ENCODE measurements at regions not wholly inside any gene's neighbourhood (a gene's known extent, or its start where the extent isn't known, plus 50 kb on each side); places are given as distances from the start of the nearest gene placed in this dataset.

DNA sequence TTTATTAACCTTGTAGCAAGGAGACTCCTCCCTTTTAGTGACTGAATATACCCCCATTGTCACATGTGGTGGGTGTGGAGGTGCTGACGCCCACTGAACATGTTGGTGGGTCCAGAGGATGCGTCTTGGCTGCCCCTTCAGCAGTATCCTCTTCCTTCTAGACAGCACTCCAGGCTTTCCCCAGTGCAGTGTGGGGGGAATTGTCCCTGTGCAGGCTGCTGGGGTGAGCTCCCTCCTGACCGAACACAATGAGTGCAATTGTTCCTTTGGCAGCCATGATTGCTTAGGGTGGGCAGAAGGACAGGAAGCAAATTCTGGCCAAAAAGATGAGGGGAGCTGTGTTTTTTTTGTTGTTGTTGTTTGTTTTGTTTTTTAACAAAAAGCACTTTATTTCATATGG lies 209.3 kb upstream of the PDE10A start:
- no peak for DNase-seq

DNA sequence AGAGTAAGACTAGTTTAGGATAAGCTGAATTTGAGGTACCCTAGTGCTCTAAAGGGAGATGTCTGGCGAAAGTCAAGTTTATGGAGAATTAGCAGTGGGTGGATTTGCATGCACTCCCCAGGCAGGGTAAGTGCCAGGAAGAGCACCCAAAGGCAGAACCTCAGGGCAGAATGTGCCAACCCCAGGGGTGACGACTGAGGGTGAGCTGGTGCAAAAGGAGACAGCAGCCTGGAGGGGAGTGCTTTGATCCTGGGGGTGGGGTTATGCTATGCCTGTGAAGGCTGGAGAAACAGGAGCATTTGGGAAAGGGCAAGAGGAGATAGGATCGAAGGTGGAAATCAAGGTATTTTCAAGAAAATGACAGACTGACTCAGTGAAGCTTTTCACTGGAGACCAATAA lies 208.5 kb upstream of the PDE10A start:
- no peak for DNase-seq

DNA sequence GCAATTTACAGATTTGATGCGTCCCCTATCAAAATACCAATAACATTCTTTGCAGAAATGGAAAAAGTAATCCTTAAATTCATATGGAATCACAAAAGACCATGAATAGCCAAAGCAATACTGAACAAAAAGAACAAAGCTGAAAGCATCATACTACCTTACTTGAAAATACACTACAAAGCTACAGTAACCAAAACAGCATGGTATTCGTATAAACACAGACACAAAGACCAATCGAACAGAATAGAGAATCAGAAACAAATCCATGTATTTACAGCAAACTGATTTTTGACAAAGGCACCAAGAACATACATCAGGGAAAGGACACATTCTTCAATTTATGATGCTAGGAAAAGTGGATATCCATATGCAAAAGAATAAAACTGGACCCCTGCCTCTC lies 206.5 kb upstream of the PDE10A start:
- no peak for DNase-seq

DNA sequence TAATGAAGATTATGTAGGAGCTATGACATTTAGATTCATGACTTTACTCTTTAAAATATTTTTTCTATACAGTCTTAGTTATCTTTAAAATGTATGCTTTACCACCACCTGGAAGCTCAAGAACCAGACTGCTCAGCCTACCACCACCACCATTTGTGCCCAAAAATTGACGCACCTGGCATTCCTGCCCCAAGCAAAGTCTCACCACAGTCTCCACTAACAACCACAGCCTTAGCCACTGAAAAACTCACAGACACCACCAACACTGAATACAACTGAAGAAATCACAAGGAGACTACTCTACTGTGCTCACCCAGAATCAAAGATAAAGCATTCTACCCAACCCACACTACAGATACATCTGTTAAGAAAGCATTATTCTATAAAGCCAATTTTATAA lies 201.9 kb upstream of the PDE10A start:
- DNase-seq: no peak

DNA sequence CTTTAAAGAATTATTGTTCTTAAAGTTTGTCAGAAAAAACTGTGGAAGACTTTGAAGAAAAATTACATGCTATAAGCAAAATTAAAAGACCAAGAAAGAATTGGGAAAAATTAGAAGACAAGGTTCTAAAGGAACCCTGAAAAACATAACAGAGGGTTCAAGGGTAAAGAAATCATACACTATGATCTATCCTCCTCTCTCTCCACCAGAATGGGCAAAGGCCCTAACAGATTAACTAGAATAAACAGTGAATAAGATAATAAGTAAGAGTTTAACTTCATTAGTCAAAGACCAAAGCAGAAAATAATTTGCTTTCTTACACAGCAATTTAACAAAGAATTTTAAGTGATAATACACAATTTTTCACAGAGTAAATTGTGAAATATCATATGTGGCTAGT lies 201.2 kb upstream of the PDE10A start:
- DNase-seq: no peak

DNA sequence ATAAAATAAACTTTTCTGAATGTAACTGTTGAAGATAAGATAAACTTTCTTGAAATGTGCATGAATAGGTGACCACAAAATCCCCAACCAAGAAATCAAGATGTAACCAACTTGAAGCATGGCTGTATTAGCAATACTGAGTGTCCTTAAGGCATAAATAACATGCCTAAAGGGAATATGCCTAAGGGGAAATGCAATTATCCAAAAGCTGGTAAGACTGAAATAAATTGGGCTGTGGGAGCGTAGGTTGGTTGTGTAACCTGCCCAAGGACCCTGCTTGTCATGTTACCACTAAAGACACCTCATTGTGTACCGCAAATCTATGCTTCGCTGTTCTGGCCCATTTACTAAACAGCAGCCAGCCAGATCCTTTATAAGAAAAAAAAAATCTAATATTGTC lies 200.8 kb upstream of the PDE10A start:
- DNase-seq: no peak

DNA sequence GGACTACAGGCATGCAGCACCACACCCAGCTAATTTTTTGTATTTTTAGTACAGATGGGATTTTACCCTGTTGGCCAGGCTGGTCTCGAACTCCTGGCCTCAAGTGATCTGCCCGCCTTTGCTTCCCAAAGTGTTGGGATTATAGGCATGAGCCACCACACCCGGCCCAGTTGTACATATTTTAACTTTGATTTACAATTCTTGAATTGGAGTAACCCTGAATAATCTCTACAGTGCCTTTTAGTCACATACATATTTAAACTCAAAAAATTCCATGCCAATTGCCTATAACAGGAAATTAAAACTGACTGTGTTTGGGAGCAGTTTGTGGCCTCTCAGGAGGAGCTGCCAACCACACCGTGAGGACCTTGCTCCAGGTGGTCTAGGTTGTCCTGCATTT lies 199.8 kb upstream of the PDE10A start:
- DNase-seq: no peak

DNA sequence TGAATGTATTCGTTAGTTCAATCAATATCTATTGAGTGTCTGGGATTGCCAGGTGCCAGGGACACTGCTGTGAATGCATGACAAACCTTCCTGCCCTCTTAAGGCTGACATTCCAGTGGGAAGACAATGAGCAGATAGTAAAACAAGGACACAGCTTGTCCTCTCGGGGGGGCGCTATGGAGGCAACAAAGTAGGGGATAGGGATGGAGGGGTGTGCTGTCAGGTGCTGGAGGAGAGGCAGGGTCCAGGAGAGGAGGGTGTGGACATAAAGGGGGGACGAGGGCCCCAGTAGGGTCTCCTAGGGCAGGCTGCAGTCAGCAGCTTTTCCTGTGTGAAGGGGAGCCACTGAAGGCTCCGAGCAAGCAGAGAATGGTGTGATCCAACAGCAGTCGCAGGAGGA lies 198.2 kb upstream of the PDE10A start:
- no peak for DNase-seq

DNA sequence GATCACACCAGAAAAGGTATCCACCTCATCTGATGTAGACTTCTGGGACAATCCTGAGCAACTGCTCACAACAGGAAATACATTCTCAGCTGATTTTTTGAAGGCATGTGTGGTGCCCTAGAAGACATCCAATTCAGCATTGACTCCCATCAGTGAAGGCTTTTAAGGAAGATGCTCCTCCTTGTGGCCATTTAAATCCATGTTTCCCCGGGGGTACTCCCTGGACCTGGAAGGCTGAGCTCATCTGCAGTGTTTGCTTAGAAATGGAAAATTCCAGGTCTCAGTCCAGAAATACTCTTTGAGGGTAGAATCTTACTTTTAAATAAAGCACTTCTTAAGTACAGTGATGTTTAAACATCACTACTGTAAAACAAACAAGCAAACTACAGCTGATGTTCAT lies 195.5 kb upstream of the PDE10A start:
- DNase-seq: no peak

DNA sequence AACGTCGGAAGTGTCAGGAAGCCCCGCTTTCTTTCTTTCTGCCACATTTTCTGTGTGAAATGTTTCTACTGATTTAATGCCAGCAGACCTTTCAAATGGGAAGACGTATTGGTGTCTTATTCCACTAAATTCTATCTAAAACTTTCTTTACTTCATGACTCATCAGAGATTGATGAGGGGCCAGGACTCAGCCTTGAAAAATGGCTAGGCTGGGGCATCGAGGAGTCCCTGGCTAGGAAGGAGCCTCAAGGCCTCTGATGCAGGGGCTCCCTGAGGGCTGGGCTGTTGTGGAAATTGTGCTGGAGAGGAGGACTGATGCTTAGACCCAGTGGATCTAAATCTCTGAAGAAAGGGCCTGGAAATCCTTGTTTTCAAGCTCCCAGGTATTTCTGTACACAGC lies 192.8 kb upstream of the PDE10A start:
- DNase-seq: no peak

DNA sequence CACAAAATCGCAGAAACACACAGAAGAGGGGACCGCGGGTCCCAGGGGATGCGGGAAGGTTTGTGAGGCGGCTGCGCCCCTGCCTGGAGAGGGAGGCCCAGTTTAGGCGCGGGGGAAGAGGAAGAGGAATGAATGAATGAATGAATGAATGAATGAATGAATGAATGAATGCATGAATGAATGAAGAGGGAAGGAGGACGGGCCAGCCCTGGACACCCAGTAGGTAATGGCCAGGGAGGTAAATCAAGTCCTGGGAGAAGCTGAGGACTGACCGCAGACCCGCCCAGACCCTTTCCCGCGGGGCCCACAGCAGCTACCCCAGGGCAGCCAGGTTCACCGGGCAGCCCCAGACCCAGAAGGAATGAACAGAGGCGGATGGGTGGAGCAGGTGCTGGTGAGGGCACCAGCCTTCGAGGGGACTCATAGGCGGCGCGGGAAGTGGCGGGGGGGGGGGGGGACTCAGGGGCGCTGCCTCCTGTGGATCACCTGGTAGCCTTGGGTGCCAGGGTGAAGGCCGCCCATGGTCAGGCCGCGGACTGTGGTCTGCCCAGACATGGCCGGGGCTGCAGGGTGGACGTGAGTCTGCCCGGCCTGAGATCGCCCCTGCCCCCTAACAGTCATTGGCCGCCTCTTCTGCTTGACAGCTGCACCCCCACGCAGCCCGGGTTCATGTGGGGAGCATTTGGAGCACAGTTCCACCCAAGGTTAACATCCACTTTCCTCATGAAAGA lies 192.0 kb upstream of the PDE10A start:
- DNase-seq: no peak

DNA sequence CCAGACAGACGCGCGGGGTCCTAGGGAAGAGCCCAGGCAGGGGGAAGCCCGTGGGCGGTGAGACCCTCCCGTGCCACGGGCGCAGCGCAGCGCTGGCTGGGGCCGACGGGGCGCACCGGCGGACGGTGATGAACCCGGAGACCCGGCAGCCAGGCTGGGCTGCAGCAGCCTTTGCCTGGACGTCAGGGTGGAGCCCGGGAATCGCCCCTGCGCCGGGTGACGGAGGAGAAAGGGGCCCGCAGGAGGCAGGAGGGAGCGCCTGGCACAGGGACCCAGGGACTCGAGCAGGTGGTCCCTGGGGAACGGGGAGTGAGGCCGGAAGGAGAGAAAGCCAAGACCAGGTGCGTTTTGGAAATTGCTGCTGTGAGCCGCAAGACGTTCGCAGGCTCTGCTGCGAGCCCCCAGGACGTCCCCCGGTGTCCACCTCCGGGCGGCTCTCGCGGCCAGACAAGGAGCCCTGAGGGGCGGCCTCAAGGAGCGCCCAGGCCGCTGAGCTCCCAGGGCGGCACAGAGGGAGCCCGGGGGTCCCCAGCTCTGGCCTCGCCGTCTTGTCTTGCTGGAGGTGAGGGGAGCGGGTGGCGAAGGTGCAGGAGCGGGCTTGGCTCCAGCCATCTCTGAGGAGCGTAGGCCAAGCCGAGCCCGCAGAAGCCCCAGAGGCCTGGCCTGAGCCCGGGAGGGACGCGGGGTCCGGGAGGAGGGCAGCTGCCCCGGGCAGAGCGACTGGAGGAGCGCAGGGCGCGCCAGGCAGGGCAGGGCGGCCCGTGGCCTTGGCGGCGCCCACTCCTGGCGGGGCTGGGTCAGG lies 191.2 kb upstream of the PDE10A start:
- DNase-seq: no peak

DNA sequence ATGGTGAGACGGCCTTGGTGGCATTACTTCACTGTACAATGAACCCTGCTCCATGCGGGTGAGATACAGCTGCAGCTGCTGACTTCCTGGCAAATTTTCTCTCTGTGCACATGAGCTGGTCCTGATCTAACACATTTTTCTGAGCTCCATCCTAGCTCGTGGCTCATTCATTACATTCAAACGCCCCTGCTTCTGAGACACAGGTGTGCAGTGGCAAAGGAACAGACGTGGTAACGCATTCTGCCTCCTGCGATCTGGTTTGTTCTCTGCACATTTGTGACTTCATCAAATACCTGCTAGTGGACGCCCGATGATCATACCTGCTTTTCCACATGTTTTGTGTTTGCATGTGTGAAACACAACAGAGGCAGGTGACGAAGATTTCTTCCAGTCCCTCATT lies 189.6 kb upstream of the PDE10A start:
- no peak for DNase-seq

DNA sequence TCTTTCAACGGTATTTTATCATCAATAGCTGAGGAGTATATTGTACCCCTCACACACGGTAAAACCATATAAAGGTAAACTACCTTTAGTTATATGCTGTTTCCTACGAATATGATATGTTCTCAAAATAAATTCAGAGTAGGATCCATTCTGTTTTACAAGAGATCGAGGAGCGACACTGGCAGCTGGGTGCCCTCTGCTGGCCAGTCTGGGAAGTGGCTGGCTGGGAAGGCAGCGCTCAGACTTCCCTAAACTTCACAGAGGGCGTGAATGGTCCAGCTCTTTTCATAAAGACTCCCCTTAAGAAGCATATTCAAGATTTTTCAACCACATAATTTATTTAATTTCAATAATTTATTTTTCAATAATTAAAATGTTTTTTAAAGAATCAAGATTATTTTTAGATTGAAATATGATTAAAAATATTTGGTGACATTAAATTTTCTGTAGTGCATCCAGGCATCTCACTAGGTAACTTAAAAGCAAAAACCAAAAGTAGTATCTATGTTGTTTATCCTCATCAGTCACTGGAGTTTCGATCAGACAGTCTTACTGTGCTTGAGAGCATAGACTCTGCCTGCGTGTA lies 187.5 kb upstream of the PDE10A start:
- DNase-seq: peak; percentile 43

DNA sequence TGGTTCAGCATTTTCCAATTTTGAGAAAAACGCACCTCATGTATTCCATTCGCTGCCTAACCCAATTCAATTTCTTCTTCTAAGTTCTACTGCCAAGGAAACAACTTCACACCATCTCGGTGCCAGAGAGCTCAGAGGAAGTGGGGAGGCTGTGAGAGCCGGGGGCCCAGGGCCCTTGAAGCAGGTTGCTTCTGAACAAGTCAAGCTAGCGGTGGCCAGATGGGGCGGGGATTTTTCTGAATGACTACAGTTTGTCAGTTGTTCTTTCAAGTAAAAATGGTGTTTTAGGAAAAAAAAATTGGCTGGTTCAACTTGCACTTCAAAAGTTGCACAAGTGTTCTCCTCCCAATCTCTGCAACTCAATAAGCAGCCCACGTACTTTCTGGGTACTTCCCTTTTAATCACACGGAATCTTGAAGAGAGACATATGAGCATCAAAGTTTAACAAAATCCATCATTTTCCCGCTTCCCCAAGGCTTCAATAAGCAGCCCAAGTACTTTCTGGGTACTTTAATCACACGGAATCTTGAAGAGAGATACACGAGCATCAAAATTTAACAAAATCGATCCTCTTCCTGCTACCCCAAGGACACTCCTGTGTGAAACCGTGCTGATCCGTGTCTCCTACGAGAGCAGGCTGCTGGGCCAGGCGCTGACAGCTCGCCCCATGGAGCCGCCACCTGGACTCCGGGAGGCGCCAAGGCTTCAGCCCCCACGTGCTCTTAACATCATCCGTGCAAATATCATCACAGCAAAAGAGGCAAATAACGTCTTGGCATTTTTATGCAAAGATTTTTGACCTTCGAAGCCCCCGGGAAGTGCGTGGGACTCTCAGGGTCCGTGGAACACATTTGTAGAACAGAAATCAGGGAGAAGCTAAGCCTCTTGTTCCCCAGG lies 186.7 kb upstream of the PDE10A start:
- DNase-seq: no peak

DNA sequence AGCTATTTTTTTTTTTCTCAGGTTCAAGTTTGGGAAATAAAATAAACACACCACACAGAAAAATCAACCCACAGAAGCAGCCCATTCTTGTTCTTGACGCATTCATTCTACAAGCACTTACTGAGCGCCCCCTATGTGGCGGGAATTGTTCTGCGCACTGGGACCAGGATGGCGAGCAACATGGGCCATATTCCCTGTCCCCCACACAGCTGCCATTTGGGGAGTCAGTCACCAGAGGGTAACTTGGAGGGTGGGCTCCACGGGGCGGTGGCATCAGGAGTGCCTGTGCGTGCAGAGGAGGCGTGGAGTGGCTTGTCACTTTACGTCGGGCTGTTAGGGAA lies 185.0 kb upstream of the PDE10A start:
- no peak for DNase-seq

DNA sequence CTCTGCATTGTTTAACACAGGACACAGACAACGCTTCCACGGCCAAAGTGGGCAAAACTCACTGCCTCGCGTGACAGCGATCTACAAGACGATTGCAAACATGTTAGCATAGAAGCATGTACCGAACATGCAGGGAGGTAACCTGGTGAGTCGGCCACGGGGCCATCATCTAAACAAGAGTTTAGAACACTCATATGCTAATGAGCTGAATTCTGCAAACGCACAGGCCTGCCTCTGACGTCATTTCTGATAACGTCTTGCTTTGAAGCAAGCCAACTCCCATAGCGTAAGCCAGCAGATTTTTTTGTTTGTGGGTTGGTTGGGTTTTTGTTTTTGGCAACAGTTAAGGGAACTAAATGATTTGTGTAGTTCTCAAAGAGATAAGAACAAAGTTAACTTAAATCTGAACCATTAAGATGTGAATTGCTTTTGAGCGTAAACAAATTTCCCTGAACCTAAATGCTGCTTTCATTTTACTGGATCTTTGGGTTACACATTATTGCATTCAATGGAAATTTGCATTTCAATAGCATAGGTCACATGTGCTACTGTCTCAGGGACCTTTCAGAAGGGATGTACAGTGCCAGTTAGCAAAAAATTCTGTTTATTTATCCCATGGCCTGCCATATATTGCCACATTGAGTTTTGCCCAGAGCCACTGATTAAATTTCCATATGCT lies 184.5 kb upstream of the PDE10A start:
- no peak for DNase-seq

DNA sequence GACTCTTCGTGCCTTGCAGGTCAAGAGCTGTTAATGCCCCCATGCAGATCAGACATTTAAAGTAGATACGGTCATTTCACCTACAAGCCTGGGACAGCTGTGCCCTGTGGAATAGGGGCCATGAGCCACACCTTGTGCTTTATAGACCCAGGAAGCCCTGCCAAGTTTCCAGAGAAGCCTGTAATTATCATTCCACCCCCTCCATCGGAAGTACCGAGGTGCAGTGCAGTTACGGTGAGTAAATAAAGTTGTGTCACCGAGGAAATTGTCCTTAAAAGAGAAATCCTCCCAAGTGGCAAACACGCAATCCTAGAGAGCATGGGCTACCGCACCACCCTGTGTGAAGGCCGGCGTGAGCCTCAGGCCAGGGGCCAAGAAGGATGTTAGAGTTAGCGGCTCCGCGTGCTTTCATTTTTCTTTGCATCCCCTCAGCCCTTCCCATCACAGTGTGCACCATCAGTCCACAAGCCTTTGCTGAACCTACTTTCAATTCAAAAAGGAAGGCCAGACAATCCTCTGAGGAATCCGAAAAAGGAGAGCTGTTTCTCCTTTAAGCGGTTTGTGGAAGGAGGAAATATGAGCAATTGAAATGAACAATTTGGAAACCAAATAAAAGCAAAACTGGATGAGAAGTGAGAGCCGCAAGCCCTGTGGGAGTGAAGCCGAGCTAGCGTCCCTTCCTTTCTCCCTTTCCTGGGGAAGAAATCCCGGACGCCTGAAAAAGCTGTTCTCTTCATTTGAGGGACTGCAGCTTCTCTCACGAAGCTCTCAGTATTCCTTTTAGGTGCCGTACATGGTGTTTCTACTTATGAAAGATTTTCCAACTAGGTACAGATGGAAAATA lies 183.3 kb upstream of the PDE10A start:
- DNase-seq: no peak

DNA sequence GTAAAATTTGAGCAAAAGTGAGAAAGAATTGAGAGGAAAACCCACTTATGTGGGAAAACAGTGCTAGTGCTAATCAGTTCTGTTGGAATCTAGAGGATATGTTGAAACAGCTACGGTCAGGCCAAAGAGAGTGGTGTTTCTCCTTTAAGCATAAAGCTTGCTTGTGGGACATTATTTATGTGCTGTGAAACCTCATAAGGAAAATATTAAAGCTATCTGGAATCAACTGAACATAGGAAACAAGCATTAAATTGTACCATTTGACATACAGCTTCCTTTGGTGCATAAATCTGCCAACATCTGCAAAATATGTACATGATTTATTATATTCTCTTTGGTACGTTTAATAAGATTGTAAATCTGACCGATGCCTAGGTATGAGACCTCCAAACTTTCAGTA lies 182.5 kb upstream of the PDE10A start:
- DNase-seq: no peak

DNA sequence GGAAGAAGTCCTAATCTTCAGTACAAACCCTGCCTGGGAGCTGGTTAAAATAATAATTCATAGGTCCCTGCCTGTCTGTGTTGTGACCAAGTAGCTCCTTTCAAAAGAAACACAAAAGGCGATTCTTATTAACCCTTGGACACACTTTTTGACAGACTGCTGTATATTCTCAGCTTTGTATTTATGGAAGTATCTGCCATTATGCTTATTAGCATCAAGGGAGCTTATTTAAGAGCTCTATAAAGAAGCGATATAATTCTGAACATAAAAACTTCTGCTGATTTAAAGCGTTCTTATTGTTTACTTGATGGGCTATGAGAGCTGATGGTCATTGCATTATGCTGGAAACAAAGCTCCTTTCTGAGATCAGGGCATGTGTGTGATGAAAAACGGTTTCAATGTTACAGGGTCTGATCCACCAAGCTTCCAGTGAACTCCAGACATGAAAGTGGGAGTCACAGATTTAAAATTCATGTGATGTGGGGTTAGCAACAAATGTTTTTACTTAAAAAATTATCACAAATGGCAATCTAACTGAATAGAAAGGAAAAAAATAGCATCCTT lies 181.8 kb upstream of the PDE10A start:
- DNase-seq: no peak

DNA sequence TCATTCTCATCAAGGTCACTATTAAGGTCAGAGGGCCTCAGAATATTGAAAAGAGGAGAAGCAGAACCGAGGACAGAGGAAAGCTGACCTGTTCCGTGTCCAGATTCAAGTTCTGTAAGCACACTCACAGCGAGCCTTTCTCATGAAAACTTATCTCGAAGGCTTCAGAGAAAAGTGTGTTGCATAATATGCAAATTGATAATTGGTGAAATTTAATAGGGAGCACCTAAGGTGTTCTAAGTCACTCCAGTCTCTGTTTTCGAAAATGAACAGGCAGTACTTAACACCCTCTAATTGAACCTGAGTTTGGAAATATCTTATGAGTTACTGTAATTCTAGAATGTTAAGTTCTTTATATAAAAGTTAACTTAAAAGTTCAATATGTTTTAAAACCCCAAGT lies 181.2 kb upstream of the PDE10A start:
- no peak for DNase-seq

Data from MV-4-11 (cell line).